ENCODE measurements at regions not wholly inside any gene's neighbourhood (a gene's known extent, or its start where the extent isn't known, plus 50 kb on each side); places are given as distances from the start of the nearest gene placed in this dataset.

DNA sequence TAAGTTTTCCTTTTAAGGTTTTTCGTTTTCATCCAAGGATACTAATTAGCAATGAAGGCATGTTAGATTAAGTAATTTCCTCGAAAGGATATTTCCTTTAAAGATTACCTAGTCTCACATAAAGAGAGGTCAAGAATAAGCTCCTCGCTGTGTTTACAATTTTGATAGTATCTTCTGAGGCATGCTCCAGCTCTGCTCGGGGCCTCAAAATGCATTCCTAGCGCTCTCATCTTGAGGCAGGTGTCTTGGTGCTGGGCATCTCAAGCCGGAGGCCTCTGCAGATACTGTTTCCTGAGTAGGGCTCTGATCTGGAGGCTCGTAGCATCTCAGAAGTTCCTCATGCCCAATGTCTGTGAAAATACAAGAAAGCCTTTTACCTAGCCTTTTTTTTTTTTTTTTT is 128.6 kb upstream of the SNX19 start:
- intact Hi-C loops (cut with micrococcal nuclease), result no loop called here

DNA sequence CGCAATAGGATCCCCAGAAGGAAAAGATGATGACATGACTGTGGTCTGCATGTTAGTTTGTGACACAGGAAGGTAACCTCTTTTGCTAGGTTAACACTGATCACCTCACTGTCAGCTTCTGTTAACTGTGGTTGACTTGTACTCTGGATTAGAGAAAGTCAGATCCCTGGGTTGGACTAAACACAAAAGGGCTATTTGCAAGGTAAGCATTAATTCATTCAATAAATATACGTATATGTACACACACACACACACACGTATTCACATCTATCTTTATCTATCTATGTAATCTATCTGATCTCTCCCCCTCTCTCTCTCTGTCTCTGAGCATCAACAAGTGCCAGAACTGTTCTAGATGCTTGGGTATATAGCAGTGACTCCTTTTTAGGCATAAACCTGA is 136.1 kb upstream of the SNX19 start:
- intact Hi-C loops (cut with micrococcal nuclease), result no loop called here

DNA sequence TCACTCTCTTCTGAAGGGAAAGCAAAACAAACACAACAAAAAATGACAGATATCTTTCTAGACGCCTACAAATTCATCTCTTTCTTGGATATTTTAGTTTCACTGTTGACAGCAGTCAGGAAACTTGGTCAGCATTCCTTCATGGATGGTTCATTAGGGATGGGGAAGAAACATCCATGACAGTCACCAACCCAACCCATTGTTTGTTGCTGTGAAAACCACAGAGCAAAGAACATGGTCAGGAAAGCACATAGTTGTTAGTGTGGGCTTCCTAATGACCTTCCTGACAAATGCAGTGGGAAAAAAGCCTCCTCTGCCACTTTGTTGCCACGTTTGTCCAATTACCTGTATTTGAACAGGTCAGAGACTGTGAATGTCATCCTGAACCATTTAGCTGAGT is 139.8 kb upstream of the SNX19 start:
- intact Hi-C loops (cut with micrococcal nuclease), result no loop called here

DNA sequence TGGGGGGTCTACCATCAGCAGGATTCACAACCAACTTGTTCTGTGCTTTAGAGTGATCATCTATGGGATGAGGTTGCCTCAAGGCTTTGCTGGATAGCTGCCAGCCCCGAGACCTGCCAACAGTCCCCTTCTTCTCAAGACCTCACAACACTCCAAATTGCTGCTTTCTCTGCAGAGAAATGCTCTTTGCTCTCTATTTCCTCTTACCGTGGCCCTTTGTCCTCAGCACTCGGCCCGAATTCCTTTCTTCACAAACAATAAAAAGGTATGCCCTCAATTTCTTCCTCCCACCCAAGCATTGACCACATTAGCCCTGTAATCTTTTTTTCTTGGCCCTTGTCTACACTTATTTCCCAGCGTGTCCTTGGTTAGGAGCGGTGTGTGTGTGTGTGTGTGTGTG is 147.4 kb upstream of the SNX19 start:
- intact Hi-C loops (cut with micrococcal nuclease), result loop anchor here (1.0 to 5.0 kb wide), 2 partner anchors 449 to 611 kb away; no protein-coding TSS in a partner anchor

DNA sequence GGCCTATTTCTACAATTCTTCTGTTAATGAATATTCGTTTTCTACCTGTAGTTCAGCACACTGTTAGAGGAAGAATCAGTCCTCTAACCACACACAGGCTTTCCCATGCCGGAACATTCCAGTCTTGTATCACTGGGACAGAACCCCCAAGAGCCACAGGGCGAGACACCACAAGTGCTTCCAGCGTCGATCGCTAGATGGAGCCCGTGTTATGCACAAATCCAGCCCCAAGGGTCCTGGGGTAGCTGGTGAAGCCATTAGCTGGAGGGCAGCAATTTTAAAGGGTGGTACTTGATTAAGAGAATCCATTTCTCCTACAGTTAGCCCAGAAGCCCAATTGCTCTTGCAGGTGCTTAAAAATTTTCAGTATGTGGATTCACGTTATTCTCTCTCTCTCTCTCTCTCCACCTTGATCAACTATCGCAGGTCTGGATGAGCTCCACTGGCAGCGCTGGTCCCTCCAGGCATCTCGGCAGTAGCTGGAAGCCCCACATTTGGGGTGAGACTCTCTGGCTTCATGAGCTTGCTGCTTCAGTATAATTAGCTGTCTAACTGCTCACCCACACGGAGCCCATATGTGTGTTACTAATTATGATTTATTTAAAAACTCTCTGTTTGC is 148.2 kb upstream of the SNX19 start:
- intact Hi-C loops (cut with micrococcal nuclease), result loop anchor here (1.0 to 5.0 kb wide), 2 partner anchors 448 to 610 kb away; no protein-coding TSS in a partner anchor

DNA sequence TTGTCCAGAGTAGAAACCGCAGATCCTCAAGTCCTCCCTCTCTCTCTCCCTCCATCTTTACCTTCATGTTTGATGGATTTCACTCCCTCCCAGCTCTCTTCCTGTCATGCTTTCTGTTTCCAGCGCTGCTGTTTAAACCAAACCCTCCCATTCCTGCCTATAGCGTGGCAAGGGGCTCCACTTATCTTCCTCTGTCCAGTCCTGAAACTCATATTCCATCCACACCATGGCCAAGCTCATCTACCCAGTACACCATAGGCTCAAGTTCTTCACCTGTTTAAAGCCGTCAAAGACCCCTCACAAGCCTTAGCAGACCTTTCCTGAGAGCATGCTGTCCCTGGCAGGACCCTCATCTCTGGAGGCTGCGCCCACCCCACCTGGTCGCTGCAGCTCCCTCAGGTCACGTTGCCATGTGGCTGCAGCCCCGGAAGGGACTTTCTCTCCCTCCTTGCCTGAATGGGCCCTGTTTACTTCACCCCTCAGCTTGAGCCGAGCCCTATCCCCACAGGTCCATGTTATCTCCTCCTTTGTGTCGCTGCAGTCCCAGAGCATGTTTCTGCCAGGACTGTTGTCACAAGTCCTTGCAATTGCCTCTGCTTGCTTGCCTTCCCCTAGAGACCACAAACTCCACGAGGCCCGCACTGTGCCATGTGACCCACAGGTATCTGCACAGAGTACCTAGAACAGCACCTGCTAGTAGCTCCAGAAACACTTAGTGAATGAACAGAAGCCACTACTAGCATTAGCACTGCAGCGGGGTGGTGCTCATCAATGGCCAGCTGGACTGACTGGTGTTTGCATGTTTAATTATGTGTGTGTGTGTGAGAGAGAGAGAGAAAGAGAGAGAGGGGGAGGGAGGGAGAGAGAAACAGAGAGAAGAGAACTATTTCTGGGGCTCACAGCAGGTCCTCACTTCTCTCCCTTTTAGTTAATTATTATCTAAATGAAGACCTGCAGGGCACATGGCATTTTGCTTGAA is 149.4 kb upstream of the SNX19 start:
- intact Hi-C loops (cut with micrococcal nuclease), result no loop called here

DNA sequence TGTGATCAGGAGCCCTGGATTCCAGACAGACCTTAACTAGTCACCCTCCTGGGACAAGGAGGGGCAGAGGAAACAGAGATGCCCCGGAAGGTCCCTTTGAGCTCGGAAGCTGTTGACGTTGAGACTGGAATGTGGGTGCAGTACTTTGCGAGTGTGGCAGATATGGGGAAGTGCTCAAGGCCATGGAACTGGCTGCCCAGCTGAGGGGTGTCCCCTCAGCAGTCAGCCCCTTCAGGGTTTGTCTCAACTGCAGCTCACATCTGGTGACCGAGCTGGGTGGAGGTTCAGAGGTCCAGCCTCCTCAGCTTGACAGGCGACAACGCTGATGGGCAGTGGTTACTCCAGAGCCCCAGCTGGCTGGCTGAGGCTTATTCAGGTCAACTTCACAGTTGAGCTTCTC is 150.3 kb upstream of the SNX19 start:
- intact Hi-C loops (cut with micrococcal nuclease), result no loop called here

DNA sequence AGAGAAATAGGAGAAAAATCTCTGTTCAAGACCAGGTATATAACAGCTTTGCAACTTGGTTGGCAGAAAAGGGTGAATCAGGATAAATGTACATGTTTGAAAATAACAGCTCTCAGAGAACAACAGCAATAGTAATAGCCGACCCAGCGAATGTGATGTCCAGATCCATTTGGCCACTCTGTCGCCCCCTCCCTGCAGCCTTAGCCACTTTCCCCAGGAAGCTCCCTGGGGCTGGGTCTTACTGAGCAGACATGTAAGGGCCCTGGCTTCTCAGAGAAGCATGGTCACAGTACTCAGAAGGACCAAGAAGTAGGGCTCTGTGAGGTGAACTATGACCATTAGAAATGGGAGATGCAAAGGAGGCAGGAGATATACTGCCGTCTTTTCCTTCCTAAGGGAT is 154.1 kb upstream of the SNX19 start:
- intact Hi-C loops (cut with micrococcal nuclease), result no loop called here

DNA sequence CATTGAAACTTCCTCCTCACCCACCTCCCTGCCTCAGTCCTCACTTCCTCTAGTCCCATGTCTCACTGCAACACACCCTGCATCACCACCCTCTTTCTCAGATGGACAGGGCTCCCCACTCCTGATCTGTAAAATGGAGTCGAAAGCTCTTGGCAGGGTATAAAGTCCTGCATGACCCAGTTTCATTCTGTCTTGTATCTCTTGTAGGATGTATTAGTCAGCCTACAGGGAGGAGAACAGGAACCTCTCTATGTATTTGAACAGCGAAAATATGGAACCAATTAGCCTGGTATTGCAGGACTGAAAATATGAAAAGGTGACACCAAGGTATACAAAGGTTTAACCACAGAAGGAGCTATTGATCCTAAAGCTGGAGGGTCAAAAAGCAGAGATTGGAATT is 156.9 kb upstream of the SNX19 start:
- intact Hi-C loops (cut with micrococcal nuclease), result no loop called here

DNA sequence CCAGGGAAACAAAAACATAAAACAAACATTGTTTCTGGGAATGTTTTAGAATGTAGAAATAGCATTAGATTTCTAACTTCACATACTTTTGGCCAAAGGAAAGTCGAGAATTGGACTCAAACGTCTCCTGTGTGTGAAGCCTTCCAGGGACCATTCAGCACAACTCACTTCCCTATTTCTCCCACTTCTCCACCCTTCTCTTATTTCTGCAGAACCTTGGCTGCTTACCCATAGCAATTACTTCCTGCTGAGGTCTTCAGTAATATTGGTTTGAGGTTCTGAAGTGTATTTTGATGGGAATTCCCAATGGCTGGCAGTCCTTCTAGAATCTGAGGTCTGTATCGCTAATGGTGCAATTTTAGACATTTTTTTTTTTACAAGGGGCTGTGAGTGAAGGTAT is 158.3 kb upstream of the SNX19 start:
- intact Hi-C loops (cut with micrococcal nuclease), result no loop called here

DNA sequence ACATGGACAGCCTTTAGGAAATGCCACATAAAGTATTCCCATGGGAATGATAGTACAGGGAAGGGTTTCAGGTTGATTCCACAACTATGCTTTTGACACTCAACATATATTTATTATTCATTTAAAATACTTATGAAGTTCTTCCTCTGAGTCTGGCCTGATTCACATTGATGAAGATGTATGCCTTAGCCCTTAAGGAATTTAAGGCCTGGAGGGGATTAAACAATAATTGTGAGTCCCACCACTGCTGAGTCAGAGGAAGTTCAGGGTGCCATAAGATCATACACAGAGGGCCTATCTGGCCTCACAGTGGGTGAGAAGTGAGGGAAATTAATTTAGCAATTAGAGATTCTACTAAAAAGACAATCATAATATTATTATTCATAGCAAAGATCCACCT is 161.1 kb upstream of the SNX19 start:
- intact Hi-C loops (cut with micrococcal nuclease), result no loop called here

DNA sequence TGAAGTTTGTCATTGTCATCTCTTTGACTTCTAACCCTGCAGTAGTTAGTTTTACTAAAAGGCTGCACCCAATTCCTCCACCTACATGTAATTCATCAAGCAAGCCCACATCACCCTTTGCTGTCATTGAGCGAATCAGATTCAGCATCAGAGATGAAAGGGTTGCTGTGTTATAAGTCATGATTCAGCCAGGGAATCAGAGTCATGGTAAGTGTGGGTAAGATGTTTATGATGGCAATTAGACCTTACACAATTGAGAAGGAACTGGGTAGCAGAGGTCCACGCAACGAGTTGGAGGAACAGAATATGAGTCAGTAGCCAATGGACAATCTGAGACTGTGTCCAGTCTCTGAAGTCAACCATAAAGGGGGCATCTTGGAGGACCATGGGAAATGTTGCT is 162.8 kb upstream of the SNX19 start:
- intact Hi-C loops (cut with micrococcal nuclease), result no loop called here

DNA sequence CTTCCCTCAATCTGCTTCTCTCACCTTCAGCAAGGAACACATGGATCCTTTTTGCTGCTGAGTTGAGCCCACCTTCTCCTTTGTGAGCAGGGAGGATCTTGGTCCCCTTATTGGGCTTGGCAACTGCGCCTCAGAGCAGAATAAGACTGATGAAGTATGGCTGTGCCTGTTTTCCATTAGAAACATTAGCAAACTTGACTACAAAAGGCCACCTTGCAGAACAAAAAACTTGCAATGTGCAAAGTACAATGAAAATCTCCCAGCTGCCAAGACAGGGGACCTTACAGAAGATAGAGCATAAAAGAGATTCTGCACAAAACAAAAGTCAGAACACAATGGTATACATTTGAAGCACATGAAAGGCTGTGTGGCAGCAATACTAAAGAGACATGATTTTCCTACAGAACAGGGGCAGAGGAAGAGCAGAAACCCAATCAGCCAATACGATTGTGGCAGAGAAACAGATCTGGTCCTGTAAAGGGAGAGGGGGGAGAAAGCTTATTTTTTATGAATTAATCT is 173.5 kb upstream of the SNX19 start:
- intact Hi-C loops (cut with micrococcal nuclease), result no loop called here

DNA sequence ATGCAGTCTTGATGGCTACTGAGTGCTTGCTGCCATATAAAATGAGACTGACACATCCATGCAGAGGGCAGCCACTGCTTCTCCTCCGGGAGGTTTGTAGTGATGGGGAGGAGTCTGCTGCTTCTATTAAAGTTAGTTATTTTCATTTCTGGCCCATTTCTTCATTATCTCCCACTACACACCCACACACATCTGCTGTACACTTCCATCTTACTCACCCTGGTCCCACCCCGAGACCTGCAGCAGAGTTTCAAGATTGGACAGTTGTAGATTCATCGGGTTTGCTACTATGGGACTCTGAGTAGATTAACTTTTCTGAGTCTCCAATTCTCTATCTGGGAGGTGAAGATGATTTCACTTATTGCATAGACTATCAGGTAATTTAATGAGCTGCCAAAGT is 176.2 kb upstream of the SNX19 start:
- intact Hi-C loops (cut with micrococcal nuclease), result no loop called here

DNA sequence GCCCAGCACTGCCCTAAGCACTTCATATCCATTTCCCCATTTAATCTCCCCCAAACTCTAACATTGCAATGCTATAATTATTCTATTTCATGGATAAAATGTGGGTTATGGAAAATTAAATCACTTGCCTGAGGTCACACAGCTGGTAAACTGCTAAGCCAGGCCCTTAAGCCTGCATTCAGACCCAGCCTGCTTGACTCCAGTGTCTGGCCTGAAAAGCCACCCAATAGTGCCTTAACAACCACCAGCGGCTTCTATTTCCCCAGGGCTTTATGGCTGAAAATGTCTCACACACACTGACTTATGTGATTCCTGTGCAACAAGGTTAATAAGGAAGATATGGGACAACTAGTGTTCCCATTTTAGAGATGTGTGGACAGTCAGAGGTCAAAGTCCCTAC is 178.5 kb upstream of the SNX19 start:
- intact Hi-C loops (cut with micrococcal nuclease), result no loop called here

DNA sequence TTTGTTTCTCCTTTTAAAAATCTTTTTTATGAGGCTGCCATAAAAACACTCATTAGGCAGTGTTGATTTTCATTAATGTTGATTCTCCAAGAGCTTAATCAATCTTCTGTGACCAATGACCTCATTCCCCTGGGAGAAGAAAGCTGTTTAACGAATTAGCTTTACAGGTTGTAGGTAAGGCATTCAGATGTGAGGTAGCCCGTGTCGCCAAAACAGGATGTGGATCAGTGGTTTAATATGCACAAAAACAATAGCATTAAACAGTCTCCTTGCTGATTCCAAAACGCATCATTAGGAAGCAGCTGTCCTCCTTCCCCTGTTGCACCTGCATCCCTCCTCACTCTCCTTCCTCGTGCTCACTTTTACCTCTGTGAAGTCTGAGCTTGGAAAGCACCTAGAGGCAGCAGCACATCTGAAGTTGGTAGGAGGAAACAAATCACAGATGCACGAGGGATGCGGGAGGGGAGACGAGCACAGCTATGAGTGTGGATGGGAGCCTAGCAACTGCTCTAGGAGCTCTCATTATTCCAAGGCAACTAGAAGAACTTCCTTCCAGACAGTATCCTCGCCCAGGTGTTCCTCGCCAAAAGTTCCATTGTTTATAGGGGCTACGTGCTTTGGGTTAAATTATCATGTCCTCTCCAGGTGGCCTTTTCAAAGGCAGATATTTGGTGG is 179.4 kb upstream of the SNX19 start:
- intact Hi-C loops (cut with micrococcal nuclease), result no loop called here

DNA sequence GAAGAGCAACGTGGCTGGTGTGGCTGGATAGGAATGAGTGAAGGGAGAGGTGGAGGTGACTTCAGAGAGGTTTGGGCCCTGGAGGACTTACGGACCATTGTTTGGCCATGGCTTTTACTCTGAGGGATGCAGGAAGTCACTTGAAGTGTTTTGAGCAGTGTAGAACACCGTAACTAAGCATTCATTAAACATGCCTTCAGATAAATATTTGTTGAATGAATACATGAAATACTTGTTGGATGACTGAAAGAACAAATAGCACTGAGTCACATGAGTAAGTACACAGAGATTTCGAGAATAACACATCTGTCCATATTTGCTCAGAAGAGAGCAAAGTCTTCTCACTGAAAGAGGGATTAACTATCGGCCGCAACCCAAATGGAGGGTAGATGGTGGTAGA is 182.7 kb upstream of the SNX19 start:
- intact Hi-C loops (cut with micrococcal nuclease), result no loop called here

DNA sequence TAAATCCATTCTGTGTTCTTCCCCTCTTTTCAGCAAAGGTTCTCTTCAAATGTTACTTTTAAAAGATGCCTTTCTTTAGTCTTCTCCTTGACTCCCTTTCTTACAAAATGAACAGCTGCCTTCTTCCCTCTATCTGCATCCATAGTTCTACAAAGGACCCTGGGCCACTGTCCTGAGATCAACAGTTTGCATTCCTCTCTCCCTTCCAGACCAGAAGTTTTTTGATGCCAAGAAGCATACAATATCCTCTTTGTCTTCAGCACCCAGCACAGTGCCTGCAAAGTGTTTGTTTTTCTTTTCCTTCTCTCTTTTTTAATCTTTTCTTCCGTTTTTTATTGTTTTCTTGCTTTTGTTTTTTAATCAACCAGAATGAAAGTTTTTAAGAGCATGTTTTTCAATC is 183.5 kb upstream of the SNX19 start:
- intact Hi-C loops (cut with micrococcal nuclease), result no loop called here

DNA sequence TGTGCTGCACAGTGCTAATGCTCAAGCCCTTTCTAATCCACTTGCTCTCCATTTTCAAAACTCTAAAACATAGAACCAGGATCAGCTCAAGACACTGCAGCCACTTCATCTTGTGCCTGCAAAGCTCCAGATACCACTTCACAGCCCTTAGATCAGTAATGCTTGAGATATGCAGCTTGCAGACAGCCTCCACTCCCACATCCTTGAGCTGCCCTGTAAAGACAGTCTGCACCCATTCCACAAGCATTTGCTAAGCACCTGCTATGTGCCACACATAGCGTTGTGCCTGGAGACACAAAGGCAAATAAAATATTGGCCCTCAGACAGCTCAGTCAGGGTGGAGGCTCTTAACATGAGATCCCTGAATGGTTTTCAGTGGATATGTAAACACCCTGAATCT is 192.5 kb upstream of the SNX19 start:
- intact Hi-C loops (cut with micrococcal nuclease), result no loop called here

DNA sequence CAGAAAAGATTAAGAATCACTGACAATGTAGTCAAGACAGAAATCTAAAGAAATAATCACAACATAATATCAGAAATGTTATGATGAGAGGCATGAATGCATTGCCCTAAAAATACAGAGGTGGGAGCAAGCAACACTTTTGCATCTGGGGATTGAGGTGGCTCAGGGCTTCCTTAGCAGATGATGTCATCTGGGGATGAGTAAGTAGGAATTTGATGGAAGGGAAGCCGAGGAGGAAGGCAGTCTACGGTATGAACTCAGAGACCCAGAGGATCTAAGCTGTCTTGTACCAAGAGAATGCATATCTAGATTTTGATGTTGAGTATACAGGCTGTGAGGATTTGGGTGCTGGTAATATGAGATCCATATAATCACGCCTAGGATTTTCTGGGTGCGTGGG is 193.0 kb upstream of the SNX19 start:
- intact Hi-C loops (cut with micrococcal nuclease), result no loop called here

DNA sequence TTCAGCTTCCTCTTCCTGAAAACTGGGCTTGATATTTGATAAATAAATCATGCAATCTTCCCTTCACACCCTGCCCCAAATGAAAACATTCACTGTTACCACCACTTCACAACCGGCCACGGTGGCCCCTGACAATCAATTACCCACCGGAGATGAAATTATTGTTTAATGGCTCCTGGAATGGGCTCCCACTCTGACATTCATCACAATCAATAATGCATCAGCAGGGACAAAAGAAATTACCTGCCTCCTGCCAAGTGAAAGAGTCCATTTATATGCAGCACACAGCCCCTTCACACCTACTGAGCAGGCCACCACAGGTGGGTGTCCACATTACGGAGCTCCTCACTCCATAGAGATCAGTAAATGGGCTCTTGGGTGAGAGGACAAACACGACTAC is 193.5 kb upstream of the SNX19 start:
- intact Hi-C loops (cut with micrococcal nuclease), result no loop called here

DNA sequence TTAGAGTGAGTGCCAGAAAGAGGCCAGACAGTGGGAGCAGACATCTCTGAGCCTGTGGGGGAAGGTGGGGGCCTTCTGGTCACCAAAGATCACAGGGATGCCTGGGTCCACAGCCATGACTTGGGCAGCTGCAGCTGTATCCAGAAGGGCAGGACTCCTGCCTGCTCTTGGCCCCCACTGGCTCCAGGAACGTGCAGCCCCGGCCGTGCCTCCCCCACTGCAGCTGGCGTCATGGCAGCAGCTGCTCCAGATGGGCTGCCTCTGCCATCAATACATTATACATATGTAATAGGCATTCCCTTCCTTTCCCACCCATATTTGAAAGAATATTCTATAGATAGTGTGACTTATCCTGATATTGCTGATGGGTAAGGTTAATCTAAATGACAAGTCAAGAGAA is 195.5 kb upstream of the SNX19 start:
- intact Hi-C loops (cut with micrococcal nuclease), result no loop called here

All from T-helper 1 cell treated with Interleukin-12 subunit alpha and Interleukin-12 subunit beta and Interleukin-4 antibody, amounts not matched to agents 30 ng/mL and 1 ng/mL, for 36 hours (primary cell).